ENCODE measurements at regions not wholly inside any gene's neighbourhood (a gene's known extent, or its start where the extent isn't known, plus 50 kb on each side); places are given as distances from the start of the nearest gene placed in this dataset.

GRCh38 chr9:108168236-108168850, 678.8 kb upstream of the KLF4 start:
- TF ChIP-seq POLR2A (IDR thresholded peaks at IDR 0.05; ENCODE audit: low read length) (no peak), GATA1 (IDR thresholded peaks at IDR 0.05; ENCODE audit: low read depth, low read length) (no peak)

Measured in erythroblast (primary cell).